H1 (cell line): ENCODE measurements at regions not wholly inside any gene's neighbourhood (a gene's known extent, or its start where the extent isn't known, plus 50 kb on each side); places are given as distances from the start of the nearest gene placed in this dataset.

Source experiments
- CTCF ChIA-PET: fragments of 300-600 bp; sonication (Branson Sonifier 250); formaldehyde crosslinking; loops from one replicate; lab custom pipeline; 2021; ENCODE audit not compliant: partially characterized antibody; lab: Charles Lee
- POLR2A ChIA-PET: fragments of 300-600 bp; sonication (Branson Sonifier 250); formaldehyde crosslinking; loops from one replicate; lab custom pipeline; 2021; ENCODE audit warnings: inconsistent platforms; ENCODE audit not compliant: partially characterized antibody; lab: Charles Lee
- DNase-seq, 2 experiments: peaks; one replicate each; pipeline versions ENCODE4 v3.0.0 to v3.0.0-alpha.2; 2010 to 2022; ENCODE audit warnings: low spot score in 2 of 2, low read depth in 1 of 2, mixed read lengths in 1 of 2
- FAIRE-seq: peaks from 2 replicates; lab custom pipeline; 2011; peaks lifted over from hg19 to GRCh38; lab: Jason Lieb, UNC
- H2AFZ ChIP-seq: 2 replicates; pipeline ENCODE4 v1.8.1; 2012; ENCODE audit warnings: low read length, inconsistent platforms
- H2AK5ac ChIP-seq: 2 replicates; pipeline ENCODE4 v1.6.1; 2013; ENCODE audit warnings: low read depth, low read length
- H2BK120ac ChIP-seq: replicated peaks from 2 replicates; pipeline ENCODE3; 2013; ENCODE audit warnings: low read depth, low read length, inconsistent platforms
- H2BK12ac ChIP-seq: 2 replicates; pipeline ENCODE4 v1.6.1; 2013; ENCODE audit warnings: low read depth, low read length
- H2BK15ac ChIP-seq: 2 replicates; pipeline ENCODE4 v1.6.1; 2013; ENCODE audit warnings: low read length
- H2BK20ac ChIP-seq: 2 replicates; pipeline ENCODE4 v1.6.1; 2013; ENCODE audit warnings: low read length
- H2BK5ac ChIP-seq: 2 replicates; pipeline ENCODE4 v1.6.1; 2013; ENCODE audit warnings: low read depth, low read length
- H3K14ac ChIP-seq: 2 replicates; pipeline ENCODE4 v1.6.1; 2013; ENCODE audit warnings: inconsistent platforms; ENCODE audit not compliant: insufficient read length
- H3K18ac ChIP-seq: 2 replicates; pipeline ENCODE4 v1.6.1; 2013; ENCODE audit warnings: low read length; ENCODE audit errors: extremely low read depth
- H3K23ac ChIP-seq: 2 replicates; pipeline ENCODE4 v1.6.1; 2013; ENCODE audit warnings: inconsistent platforms; ENCODE audit not compliant: insufficient read length
- H3K23me2 ChIP-seq: 2 replicates; pipeline ENCODE4 v1.6.1; 2013; ENCODE audit warnings: low read depth, low read length
- H3K27ac ChIP-seq: 2 replicates; pipeline ENCODE4 v1.6.1; 2011; ENCODE audit warnings: low read depth, low read length, inconsistent platforms
- H3K27me3 ChIP-seq, 4 experiments: replicated peaks in 1 of 4; 1 replicate in 1 of 4; 2 replicates in 3 of 4; pipeline versions ENCODE4 v1.6.1 to v1.8.1; 2011 to 2013; ENCODE audit warnings: low read length in 3 of 4, mild to moderate bottlenecking in 3 of 4, inconsistent platforms in 2 of 4, mixed read lengths in 2 of 4, moderate library complexity in 1 of 4; ENCODE audit not compliant: control insufficient read depth in 3 of 4, insufficient read depth in 3 of 4; ENCODE audit errors: extremely low read depth in 1 of 4
- H3K36me3 ChIP-seq, 4 experiments: 2 replicates each; pipeline versions ENCODE4 v1.6.1 to v1.8.1; 2011 to 2013; ENCODE audit warnings: mild to moderate bottlenecking in 4 of 4, low read length in 3 of 4, moderate library complexity in 2 of 4, control low read depth in 1 of 4, inconsistent platforms in 1 of 4; ENCODE audit not compliant: insufficient read depth in 4 of 4, control insufficient read depth in 2 of 4
- H3K4ac ChIP-seq: replicated peaks from 2 replicates; pipeline ENCODE3; 2013; ENCODE audit warnings: low read length, low read depth, mixed read lengths, inconsistent platforms; ENCODE audit not compliant: insufficient read length
- H3K4me1 ChIP-seq, 4 experiments: replicated peaks in 1 of 4; 1 replicate in 1 of 4; 2 replicates in 3 of 4; pipeline versions ENCODE4 v1.6.1 to v1.8.1; 2011 to 2013; ENCODE audit warnings: low read length in 3 of 4, inconsistent platforms in 2 of 4, mixed read lengths in 1 of 4; ENCODE audit not compliant: insufficient read depth in 4 of 4, control insufficient read depth in 3 of 4
- H3K4me2 ChIP-seq, 2 experiments: 2 replicates each; pipeline versions ENCODE4 v1.6.1 to v1.8.1; 2011 to 2013; ENCODE audit warnings: low read depth in 2 of 2, low read length in 2 of 2, control low read depth in 1 of 2, inconsistent platforms in 1 of 2, mild to moderate bottlenecking in 1 of 2; ENCODE audit not compliant: insufficient read depth in 1 of 2
- H3K4me3 ChIP-seq, 4 experiments: fragments of 200-600, 300-600 bp in 1 of 4; sonication (generic), shearing (Covaris generic), sonication (Bioruptor Twin) in 1 of 4; 2 replicates each; pipeline versions ENCODE4 v1.5.1 to v1.8.1; 2011 to 2016; ENCODE audit warnings: low read length in 4 of 4, low read depth in 3 of 4, control low read depth in 2 of 4, inconsistent platforms in 2 of 4, mild to moderate bottlenecking in 2 of 4, mixed read lengths in 1 of 4, moderate library complexity in 1 of 4; ENCODE audit not compliant: insufficient read depth in 2 of 4; ENCODE audit errors: extremely low read depth in 1 of 4
- H3K56ac ChIP-seq: replicated peaks from 2 replicates; pipeline ENCODE3; 2013; ENCODE audit warnings: low read depth, mild to moderate bottlenecking, mixed read lengths, low read length, inconsistent platforms; ENCODE audit not compliant: insufficient read length
- H3K79me1 ChIP-seq: 2 replicates; pipeline ENCODE4 v1.6.1; 2013; ENCODE audit warnings: low read depth, low read length, control low read depth
- H3K79me2 ChIP-seq, 2 experiments: 2 replicates each; pipeline versions ENCODE4 v1.6.1 to v1.8.1; 2012 to 2013; ENCODE audit warnings: low read length in 2 of 2, mild to moderate bottlenecking in 2 of 2, inconsistent platforms in 1 of 2; ENCODE audit not compliant: insufficient read depth in 2 of 2, control insufficient read depth in 1 of 2
- H3K9ac ChIP-seq, 4 experiments: replicated peaks in 1 of 4; 1 replicate in 1 of 4; 2 replicates in 3 of 4; pipeline versions ENCODE4 v1.6.1 to v1.8.1; 2011 to 2013; ENCODE audit warnings: low read depth in 3 of 4, low read length in 3 of 4, control low read depth in 2 of 4, mild to moderate bottlenecking in 2 of 4, moderate library complexity in 2 of 4, inconsistent platforms in 1 of 4; ENCODE audit errors: extremely low read depth in 1 of 4
- H3K9me3 ChIP-seq, 2 experiments: 2 replicates each; pipeline versions ENCODE4 v1.6.1 to v1.8.1; 2012 to 2013; ENCODE audit warnings: mild to moderate bottlenecking in 2 of 2, moderate library complexity in 2 of 2, control low read depth in 1 of 2, inconsistent platforms in 1 of 2, low read depth in 1 of 2, low read length in 1 of 2, mixed read lengths in 1 of 2; ENCODE audit not compliant: insufficient read depth in 2 of 2
- H4K20me1 ChIP-seq, 2 experiments: replicated peaks in 1 of 2; 2 replicates each; pipeline versions ENCODE3 to v1.8.1; 2011 to 2013; ENCODE audit warnings: inconsistent platforms in 2 of 2, low read length in 2 of 2, mild to moderate bottlenecking in 1 of 2; ENCODE audit not compliant: insufficient read depth in 2 of 2, control insufficient read depth in 1 of 2
- H4K5ac ChIP-seq: 2 replicates; pipeline ENCODE4 v1.6.1; 2013; ENCODE audit warnings: low read length, low read depth, mixed read lengths, inconsistent platforms; ENCODE audit not compliant: insufficient read length
- H4K8ac ChIP-seq: 2 replicates; pipeline ENCODE4 v1.8.0; 2013; ENCODE audit warnings: mild to moderate bottlenecking, moderate library complexity, low read length, inconsistent platforms; ENCODE audit not compliant: insufficient read depth; ENCODE audit errors: extremely low read depth
- H4K91ac ChIP-seq: replicated peaks from 2 replicates; pipeline ENCODE3; 2013; ENCODE audit warnings: low read length, mixed read lengths, inconsistent platforms; ENCODE audit not compliant: insufficient read length
- ATF3 ChIP-seq: IDR thresholded peaks from 2 replicates; pipeline ENCODE4 v1.6.1; 2011; ENCODE audit warnings: low read depth, mild to moderate bottlenecking, low read length; ENCODE audit not compliant: insufficient read depth
- CEBPB ChIP-seq: IDR thresholded peaks from 2 replicates; pipeline ENCODE4 v1.6.1; 2012; ENCODE audit warnings: low read depth, low read length
- CHD1 ChIP-seq: IDR thresholded peaks from 2 replicates; pipeline ENCODE4 v1.6.1; 2012; ENCODE audit warnings: low read depth, low read length, improper control_type of control experiment
- CHD2 ChIP-seq: IDR thresholded peaks from 2 replicates; pipeline ENCODE4 v1.6.1; 2012; ENCODE audit warnings: low read length, improper control_type of control experiment
- CTCF ChIP-seq, 3 experiments: IDR thresholded peaks; 1 replicate in 2 of 3; 2 replicates in 1 of 3; pipeline versions ENCODE4 v1.5.1 to v1.6.1; 2011; ENCODE audit warnings: low read length in 3 of 3, mild to moderate bottlenecking in 3 of 3, inconsistent platforms in 2 of 3, low read depth in 1 of 3, moderate library complexity in 1 of 3; ENCODE audit not compliant: insufficient read depth in 1 of 3; ENCODE audit errors: control extremely low read depth in 1 of 3
- EP300 ChIP-seq, 2 experiments: IDR thresholded peaks; 1 replicate in 1 of 2; 2 replicates in 1 of 2; pipeline ENCODE4 v1.6.1; 2011 to 2012; ENCODE audit warnings: low read depth in 2 of 2, low read length in 2 of 2, mild to moderate bottlenecking in 2 of 2, borderline replicate concordance in 1 of 2, inconsistent platforms in 1 of 2, moderate library complexity in 1 of 2
- RAD21 ChIP-seq, 2 experiments: IDR thresholded peaks in 1 of 2; conservative IDR thresholded peaks in 1 of 2; 2 replicates each; pipeline ENCODE4 v1.6.1; 2011; ENCODE audit warnings: low read depth in 2 of 2, low read length in 2 of 2, improper control_type of control experiment in 1 of 2, inconsistent platforms in 1 of 2, mild to moderate bottlenecking in 1 of 2, moderate library complexity in 1 of 2
- RFX5 ChIP-seq: IDR thresholded peaks from 2 replicates; pipeline ENCODE4 v1.6.1; 2011; ENCODE audit warnings: low read depth, low read length, improper control_type of control experiment, borderline replicate concordance
- SP4 ChIP-seq: IDR thresholded peaks from 2 replicates; pipeline ENCODE4 v1.6.1; 2012; ENCODE audit warnings: low read length, inconsistent platforms
- WGBS, 2 experiments: shearing (Covaris generic) in 1 of 2; methylation state at CpG; one replicate each; pipeline versions ENCODE4 v1.1.6 to v1.1.7; 2013 to 2015; ENCODE audit warnings: low lambda C conversion rate in 2 of 2, mixed read lengths in 2 of 2, inconsistent platforms in 1 of 2, low coverage in 1 of 2, missing lambda C conversion rate in 1 of 2; ENCODE audit not compliant: insufficient replicate concordance in 2 of 2, insufficient coverage in 1 of 2, insufficient read length in 1 of 2; ENCODE audit errors: extremely low coverage in 1 of 2, missing lambda C conversion rate in 1 of 2; 5-methylcytosine and 5-hydroxymethylcytosine counted together

- FAIRE-seq (peak; percentile 69), DNase-seq (peak in 1 of 2 experiments; percentile 45)
- Histone ChIP-seq H3K79me2 (no peaks in the 10 kb centered on the region), H3K9me3 (no peaks in the 10 kb centered on the region), H3K18ac (no peak overlapping the region), H2AFZ (no peak overlapping the region), H2BK20ac (no peak overlapping the region), H4K20me1 (no peaks in the 10 kb centered on the region), H3K4ac (no peak overlapping the region), H3K56ac (no peak overlapping the region), H3K4me1 (peaks cover 0 to 6% (median 3%) of the 10 kb centered on the region in 4 experiments; a peak in 4 of 7 replicates), H2BK5ac (no peak overlapping the region), H4K91ac (no peak overlapping the region), H3K79me1 (no peaks in the 10 kb centered on the region), H3K4me3 (no peak overlapping the region), H4K5ac (no peak overlapping the region), H4K8ac (no peak overlapping the region), H2AK5ac (no peak overlapping the region), H3K23me2 (no peaks in the 10 kb centered on the region), H2BK15ac (no peak overlapping the region), H3K9ac (no peak overlapping the region), H3K4me2 (no peak overlapping the region), H3K27ac (no peak overlapping the region), H2BK120ac (no peak overlapping the region), H2BK12ac (no peak overlapping the region), H3K14ac (no peak overlapping the region)
- CTCF ChIA-PET: interaction anchor here (0.8 to 3.9 kb wide), 8 partner anchors 10 to 203 kb away, joined by 3 to 13 read pairs (median 3); partner anchors contain the start of gene EFNB1
- 38% methylated on average over 3 of the region's 3 CpGs; no CpG with 5 or more reads in 1 of the 2 experiments for WGBS, 2 experiments
- POLR2A ChIA-PET: interaction anchor here (1.0 kb wide), 1 partner anchor 9 kb away, joined by 3 read pairs; no protein-coding TSS in a partner anchor
- TF ChIP-seq CTCF (IDR thresholded peaks at IDR 0.05; ENCODE audit: control extremely low read depth in 1 of 3, insufficient read depth in 1 of 3, low read depth in 1 of 3, low read length in 3 of 3) (peak; percentile 46 to 59 (median 58)), ATF3 (no peak), CHD2 (no peak), EP300 (IDR thresholded peaks at IDR 0.05; ENCODE audit: borderline replicate concordance in 1 of 2, low read depth in 2 of 2, low read length in 2 of 2) (no peak), CHD1 (no peak), SP4 (no peak), RAD21 (IDR thresholded peaks at IDR 0.05 in 1 of 2, conservative IDR thresholded peaks at IDR 0.05 in 1 of 2; ENCODE audit: low read depth in 2 of 2, low read length in 2 of 2) (peak; percentile 62 to 79), RFX5 (no peak), CEBPB (no peak)
- TF ChIP-seq, all 59 proteins: peak for 2
- H3K27me3 ChIP-seq: no peaks in the 10 kb centered on the region
- no peak overlapping the region for H3K23ac ChIP-seq
- H3K36me3 ChIP-seq: no peaks in the 10 kb centered on the region
Measured at GRCh38 chrX:69031181-69031580, 134.1 kb downstream of the PJA1 start.
